ENCODE measurements at regions not wholly inside any gene's neighbourhood (a gene's known extent, or its start where the extent isn't known, plus 50 kb on each side); places are given as distances from the start of the nearest gene placed in this dataset.
"Not testable (repeated sequence)": the region's sequence is repeated elsewhere in the genome, so short reads cannot be mapped to it uniquely, and the experiment has no call there.

DNA sequence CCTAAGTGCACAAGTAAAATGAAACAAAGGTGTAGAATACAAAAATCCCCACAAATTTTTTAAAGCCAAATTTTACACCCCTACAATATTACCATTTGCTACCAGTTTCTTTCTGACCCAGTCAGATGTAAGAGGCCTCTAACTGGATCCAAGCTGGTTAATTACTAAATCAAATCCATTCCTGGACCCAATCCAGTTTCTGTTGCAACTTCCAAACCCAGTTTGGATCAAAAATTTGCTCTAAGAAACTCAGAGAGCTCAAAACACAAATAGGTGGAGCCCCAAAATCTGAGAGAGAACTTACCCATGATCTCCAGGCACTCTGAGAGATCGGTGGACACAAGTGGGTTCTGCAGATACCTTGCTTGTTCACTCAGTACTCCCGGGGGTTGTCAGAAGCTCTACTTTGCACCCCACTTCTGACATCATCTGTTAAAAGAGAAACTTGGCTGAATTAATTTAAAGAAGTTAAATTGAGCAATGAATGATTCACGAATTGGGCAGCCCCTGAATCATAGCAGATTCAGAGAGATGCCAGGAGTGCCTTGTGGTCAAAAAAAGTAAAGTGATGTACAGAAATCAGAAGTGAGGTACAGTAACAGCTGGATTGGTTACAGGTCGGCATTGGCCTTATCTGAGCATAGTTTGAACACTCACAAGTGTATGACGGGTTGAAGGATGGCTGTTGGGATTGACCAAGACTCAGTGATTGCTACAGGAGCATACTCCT, 448.0 kb downstream of the KCNT2 start:
- peak; percentile 40 for DNase-seq

DNA sequence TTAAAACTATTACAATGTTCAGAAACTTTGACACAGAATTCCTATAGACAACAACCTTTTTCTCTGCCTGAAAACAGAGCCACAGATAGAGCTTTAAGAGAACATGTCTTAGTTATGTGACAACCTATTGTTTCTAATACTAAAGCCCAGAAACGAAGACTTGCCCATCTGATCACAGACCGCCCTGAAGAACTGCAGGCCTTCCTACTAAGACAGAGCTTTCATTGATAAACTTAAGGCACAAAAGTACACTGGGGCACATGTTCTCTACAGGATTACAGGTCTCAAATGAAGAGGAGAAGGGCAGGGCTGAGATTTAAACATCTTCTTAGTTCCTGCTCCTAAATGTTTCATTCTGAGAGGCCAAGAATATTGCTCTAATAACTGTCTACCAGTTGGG, 452.7 kb downstream of the KCNT2 start:
- DNase-seq = no peak

DNA sequence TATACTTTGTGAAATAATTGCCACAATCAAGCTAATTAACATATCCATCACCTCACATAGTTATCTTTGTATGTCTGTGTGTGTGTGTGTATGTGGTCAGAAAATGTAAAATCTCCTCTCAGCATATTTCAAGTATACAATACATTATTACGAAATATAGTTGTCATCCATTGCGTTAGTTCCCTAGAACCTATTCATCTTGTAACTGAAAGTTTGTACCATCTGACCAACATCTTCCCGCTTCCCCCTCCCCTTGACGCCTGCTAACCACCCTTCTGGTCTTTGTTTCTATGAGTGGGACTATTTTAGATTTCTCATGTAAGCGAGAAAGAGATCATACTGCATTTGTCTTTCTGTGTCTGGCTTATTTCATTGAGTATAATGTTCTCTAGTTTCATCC, 455.3 kb downstream of the KCNT2 start:
- DNase-seq = no peak

DNA sequence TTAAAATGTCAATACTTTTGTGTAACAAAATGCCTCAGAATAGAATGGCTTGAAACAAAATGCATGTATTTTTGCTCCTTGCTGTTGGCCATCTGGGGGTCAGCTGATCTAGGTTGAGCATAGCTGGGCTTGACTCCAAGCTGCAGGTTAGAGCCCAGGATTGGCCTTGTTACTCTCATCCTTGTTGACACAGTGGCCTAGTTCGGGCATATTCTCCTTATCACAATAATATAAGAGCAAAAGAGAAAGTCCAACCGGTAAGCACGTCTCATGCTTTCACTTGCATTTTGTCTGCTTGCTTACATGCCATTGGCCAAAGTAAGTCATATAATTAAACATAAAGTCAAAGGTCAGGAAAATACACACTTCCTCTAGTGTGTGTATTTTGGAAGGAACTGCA, 456.2 kb downstream of the KCNT2 start:
- DNase-seq = no peak

DNA sequence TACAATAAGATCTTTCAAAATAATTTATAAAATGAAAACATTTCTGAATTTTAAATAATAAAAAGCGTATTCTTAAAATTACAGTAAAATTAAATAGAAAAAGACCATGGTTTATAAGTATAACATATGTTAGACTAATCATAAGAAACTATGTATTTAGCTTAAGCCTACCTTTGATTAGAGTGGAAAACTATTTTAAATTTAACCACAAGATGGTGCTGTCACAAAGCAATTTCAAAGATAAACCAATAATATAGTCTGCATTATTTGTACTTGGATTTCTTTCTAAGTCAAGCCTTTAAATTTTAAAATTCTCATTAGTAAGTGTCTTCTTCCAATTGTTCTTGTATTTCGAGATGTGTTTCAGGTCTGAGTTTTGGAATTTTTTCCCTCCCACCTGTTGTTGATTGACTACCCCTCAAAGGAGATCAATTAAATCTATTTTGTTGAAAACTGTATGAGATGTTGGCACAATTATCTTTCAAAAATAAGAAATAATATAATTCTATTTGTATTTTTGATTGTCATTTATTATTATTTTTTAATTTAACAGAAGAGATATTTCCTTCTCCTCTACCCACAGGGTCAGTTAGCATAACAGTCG, 459.8 kb downstream of the KCNT2 start:
- DNase-seq = peak; percentile 53

DNA sequence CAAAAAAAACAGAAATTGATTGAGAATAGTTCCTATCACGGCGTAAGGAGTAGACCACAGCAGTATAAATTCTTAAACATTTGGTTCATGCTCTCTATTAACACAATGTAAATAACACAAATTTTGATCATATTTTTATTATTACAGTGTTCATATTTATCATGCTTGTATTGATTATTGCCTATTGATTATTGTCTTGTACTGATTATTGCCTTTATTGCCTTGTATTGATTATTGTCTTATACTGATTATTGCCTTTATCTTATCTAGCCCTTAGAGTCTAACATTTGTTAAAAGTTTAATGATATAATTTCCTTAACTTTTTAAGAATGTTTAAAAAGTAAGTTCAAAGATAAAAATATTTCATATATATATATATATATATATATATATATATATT, 460.7 kb downstream of the KCNT2 start:
- DNase-seq = no peak

DNA sequence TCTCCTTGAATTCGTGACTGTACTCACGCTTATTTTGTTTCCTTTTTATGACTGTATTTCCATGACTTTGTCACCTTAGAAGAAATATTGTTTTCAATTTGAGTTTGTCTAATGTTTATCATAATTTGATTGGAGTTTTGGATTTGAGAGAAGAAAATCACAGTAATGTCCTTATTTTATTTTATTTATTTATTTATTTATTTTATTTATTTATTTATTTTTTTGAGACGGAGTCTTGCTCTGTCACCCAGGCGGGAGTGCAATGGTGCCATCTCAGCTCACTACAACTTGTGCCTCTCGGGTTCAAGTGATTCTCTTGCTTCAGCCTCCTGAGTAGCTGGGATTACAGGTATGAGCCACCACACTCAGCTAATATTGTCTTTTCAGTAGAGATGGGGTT, 463.1 kb downstream of the KCNT2 start:
- not testable (repeated sequence) for DNase-seq

DNA sequence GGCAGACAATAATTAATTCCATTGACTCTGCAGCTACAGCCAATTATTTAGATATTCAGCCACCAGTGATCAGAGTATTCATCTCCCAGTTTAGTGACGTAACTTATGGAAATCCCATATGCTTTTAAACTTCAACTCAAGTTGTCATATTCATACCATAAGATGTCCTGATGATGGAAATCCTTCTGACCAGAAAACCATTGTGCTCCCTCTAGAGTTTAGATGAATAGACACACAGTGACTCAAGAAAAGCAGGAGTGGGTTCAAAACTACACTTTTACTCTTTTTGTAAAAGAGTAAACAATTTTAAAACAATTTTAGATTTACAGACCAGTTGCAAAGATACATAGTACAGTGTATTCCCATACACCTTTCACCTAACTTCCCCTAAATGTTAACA, 463.7 kb downstream of the KCNT2 start:
- no peak for DNase-seq

DNA sequence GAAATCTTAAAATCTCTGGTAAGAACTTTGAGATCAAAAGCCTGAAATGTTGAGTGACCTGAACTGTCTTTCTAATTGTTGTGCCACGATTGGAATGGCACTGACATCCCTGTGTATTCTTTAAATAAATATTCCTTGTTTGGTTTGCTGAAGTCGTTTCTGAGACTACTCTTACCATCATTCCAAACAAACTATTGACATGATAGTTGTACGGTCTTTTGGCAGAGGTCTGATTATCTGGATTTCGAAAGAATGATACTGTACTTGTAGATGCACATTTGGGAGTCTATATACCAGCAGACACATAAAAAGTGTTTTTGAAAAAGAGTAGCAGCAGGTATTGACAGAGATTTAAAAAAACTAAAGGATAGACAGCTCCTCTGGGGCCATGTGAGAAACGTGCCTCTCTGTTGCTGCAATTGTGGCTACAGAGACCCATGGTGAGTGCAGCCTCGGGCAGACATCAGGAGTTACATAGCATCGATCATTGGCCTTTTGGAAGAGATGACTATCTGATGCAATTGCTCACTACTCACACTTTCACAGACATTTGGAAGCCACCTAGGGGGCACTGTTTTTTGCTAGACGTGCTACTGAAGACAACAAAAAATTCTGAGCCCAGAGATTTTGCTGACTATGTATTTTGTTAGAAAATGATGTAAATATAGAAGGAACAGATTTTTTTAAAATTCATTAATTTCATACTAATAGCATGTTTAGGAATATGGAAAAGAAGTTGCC, 464.5 kb downstream of the KCNT2 start:
- DNase-seq = peak; percentile 13

DNA sequence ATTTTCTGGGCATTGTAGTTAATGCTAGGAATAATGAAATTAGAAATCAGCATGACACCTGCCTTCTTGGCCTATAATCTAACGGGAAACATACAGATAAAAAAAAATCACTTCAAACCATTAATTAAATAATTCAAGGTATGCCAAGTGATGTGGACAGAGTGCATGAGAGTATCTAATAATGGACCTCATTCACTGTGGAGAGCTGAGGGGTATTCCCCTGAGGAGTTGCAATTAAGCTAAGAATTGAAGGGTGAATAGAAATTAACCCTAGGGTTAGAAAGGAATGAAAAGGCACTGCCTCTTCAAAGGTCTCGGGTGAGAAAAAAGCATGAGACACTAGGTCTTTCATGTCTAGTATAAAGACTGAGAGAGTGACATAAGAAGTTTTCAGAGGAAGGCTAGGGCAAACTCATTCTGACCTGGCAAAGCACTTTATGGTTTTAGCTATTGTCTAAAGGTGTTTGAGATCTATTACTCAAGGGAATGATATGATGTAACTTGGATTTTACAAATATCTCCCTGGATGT, 466.1 kb downstream of the KCNT2 start:
- no peak for DNase-seq

DNA sequence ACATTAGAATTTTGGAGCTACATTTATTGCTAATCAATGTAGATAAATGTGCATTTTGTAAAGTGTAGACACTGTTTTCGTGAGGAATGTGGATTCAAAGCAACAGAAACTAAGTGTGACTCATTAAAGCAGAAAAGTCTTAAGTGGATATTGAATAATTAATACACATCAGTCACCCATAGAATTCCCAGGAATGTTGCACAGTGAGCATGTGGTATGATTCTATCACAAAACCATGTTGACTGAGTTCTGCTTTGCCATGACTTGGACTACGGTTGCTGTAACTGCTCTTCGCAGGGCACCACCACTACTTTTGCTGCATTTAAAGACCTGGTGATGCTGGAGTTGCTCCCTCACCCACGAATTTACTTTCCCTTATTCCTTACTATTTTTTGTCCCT, 471.8 kb downstream of the KCNT2 start:
- no peak for DNase-seq

DNA sequence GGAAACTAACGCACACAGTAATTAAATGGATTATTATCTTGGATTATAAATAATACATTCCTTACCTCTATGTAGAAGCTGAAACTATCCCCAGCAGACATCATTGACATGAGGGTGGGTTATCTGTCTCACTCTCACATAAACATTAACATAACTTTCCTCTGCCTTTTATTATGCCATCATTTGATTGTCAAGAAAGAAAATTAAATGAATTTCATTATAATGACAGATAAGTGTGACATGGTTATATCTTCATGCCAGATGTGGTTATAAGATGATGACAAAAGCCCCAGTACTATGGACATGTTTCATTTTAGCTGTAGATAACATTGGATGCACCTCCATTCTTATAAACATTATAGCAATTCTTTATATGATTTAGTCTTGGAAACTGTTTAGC, 476.5 kb downstream of the KCNT2 start:
- no peak for DNase-seq

DNA sequence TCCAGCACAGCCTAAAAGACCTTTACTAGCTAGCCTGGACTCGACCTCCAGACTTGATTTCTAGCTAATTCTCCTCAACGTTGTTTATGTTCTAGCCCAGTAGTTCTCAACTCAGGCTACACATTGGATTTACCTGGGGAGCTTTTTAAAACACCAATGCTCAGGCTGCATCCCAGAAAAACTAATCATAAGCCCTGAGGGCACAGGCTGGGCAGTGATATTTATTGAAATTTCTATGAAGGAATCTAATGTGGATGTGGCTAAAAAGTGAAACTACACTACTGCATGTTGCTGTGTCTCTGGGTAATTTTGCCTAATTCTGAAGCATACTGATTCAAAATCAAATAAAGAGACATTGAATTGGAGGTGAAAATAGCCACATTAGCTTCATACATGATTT, 479.4 kb downstream of the KCNT2 start:
- no peak for DNase-seq

DNA sequence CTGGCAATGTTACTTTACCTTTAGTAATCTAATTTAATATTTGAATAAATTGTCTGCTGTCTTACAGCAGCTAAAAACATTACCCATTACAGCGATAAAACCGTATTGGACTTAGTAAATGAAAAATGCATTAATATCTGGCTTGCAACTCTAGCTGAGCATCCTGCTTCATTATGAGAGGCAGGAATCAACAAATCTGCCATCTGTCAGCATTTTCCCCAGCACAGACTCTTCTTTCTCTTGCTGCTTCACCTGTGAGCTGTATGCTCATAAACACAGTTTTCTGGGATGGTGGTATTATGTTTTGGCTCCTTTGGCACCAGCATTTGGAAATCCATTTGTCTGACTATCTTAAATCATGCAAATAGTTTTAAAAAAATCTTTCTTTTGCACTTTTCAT, 487.1 kb downstream of the KCNT2 start:
- DNase-seq = no peak

DNA sequence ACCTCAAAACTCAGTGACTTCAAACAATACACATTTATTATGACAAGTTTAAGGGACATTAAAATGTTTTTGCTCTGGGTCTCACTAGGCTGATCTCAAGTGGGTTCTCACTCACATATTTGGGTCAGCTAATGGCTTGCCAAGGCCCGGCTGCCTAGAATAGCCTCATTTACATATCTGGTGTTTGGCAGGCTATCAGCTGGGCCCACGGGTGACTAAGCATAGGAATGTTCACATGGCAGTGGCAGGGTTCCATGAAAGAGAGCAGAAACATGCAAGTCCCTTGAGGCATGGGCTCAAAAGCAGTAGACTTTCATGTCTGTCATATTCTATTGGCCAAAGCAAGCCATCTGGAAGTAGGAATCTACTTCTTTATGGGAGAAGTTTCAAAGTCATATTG, 492.6 kb downstream of the KCNT2 start:
- peak; percentile 81 for DNase-seq

DNA sequence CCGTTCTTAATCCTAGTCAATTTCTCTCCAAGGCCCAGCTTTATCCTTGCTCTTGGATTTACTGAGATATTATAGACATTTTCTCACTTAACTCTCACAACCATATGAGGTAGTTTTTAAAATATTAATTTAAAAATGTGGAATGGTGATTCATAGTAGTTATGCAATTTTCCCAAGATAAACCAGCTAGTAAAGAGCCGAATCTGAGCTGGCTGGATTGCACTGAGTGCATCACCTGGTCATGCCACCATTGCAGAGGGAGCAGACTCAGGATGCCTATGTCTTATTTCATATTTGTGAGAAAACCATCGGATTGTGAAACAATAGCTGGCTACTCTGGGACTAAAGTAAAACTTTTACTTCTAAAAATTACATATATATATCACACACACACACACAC, 494.0 kb downstream of the KCNT2 start:
- peak; percentile 4 for DNase-seq

DNA sequence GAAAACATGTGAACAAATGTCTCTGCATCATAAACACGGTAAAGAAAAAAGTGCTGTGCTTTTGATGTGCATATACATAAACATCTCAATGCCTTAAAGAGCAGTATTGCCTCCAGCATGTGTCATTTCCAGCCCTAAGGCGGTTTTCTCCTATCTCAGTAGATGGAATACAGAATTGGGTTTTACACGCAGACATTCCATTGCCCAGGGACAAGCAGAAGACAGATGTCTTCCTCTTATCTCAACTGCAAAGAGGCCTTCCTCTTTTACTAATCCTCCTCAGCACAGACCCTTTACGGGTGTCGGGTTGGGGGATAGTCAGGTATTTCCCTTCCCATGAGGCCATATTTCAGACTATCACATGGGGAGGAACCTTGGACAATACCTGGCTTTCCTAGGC, 499.2 kb downstream of the KCNT2 start:
- DNase-seq = not testable (repeated sequence)

DNA sequence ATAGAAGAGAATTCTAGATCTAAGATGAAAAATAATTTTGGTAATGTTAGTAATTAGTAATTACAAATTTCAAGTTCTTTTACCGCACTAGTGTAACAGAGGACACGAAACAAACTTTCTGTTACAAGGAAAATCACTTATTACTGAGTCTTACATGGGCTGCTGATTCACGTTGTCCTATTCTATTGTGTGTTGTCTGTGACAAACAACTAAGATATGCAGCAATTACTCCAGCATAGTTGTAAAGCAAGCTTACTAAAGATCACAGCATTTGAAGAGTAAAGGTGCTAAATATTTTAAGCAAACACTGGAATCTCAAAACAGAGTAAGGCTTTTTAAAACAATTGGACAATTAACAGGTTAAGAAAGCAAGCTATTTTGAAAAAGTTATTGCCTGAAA, 502.3 kb downstream of the KCNT2 start:
- no peak for DNase-seq

DNA sequence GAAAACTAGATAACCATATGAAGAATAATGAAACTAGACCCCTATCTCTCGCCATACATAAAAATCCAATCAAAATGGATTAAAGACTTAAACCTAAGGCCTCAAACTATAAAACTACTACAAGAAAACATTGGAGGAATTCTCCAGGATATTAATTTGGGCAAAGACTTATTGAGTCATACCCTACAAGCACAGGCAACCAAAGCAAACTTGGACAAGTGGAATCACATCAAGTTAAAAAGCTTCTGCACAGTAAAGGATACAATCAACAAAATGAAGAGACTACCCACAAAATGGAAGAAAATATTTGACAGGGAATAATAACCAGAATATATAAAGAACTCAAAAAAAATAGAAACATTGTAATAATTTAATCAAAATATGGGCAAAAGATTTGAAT, 505.4 kb downstream of the KCNT2 start:
- DNase-seq = no peak

DNA sequence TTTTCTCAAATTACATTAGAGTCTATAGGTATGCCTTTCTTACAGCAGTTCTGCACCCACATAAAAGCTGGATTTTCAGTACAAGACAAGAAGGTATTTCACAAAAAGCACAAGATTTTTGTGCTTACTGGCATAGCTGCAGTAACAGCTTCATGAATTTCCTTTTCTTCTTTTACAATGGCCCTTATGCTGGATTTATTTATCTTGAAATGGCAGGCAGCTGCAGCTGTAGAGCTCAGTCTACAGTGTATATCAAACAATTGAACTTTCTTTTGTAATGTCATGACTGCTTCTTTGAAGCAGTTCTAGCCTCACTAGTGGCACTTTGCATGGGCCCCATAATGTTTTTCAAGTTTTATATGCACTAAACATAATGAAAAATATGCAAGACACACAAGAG, 510.2 kb downstream of the KCNT2 start:
- DNase-seq = no peak

DNA sequence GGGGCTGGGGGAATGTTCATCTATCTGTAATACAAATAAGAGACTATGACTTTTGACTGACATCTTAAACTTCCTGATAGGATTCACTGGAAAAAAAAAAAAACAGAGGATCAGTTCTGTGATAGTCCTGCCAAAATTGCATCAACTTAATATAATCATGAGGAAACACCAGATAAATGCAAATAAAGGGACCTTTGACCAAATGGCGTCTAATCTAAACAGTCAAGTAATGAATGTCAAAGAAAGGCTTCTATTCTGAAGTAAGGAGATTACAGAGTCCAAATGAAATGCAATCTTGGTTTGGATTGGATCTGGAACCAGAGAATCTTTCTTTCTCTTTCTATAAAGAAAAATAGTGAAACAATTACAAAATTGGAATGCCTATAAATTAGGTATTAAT, 513.4 kb downstream of the KCNT2 start:
- DNase-seq = no peak

DNA sequence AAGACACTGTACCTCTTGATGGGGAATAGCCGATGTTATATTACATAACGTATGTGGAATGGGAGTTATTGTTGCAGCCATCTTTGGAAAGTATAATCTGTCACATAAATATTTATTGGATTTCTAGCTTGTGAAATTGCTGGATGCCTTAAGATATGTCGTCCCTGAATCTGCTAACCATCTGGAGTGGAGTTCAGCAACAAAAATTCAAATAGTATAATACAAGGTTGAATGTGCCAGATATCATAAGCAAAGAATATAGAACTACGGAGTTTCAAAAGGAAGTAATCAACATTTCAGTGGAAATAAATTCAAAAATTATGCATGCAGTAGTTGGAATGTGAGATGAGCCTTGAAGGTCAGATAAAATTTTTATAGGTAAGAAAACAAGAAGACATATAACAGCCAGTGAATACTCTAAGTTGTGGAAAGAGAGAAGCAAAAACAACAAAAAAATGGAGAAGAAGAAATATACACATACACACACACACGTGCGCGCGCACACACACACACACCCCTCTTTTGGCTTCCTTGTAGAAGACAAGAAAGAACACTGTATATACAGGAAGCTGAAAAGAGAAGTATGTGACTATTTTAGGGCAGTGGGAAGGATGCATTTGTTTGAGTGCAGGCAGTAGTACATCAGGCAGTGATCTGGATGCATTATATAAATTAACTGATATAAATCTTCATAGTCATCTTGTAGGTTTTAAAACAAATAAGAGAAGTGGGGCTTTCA, 516.7 kb downstream of the KCNT2 start:
- no peak for DNase-seq

DNA sequence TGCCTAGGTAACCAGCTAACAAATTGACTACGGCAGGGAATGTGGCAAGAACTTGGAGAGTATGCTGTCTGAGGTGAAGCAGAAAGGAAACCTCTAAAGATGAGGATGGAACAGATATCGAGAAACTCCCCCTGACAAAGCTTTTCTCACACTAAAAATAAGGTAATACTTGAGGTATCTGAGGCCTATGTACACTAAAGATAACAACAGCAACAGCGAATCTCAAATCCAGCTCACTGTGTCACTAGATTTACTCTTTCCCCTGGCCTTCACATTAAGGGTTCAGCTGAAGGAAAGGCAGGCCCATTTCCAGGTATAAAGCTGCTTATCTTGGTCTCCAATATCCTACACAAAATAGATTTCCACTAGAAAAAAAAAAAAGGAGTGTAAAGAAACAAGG, 518.0 kb downstream of the KCNT2 start:
- DNase-seq = no peak
